Epithelial cell of proximal tubule (primary cell): ENCODE measurements at regions not wholly inside any gene's neighbourhood (a gene's known extent, or its start where the extent isn't known, plus 50 kb on each side); places are given as distances from the start of the nearest gene placed in this dataset.
"Not testable (repeated sequence)": the region's sequence is repeated elsewhere in the genome, so short reads cannot be mapped to it uniquely, and the experiment has no call there.

ENCODE experiments used
- DNase-seq: peaks from one replicate; pipeline ENCODE4 v3.0.0-alpha.2; 2011; ENCODE audit warnings: low read depth
- H3K4me3 ChIP-seq: 2 replicates; pipeline ENCODE4 v1.5.1; 2011; ENCODE audit warnings: low read depth, mild to moderate bottlenecking, low read length
- TF ChIP-seq, protein P1 (sequence below): conservative IDR thresholded peaks from 2 replicates; pipeline ENCODE4 v1.5.1; 2012; ENCODE audit warnings: low read depth, mild to moderate bottlenecking, low read length

DNA sequence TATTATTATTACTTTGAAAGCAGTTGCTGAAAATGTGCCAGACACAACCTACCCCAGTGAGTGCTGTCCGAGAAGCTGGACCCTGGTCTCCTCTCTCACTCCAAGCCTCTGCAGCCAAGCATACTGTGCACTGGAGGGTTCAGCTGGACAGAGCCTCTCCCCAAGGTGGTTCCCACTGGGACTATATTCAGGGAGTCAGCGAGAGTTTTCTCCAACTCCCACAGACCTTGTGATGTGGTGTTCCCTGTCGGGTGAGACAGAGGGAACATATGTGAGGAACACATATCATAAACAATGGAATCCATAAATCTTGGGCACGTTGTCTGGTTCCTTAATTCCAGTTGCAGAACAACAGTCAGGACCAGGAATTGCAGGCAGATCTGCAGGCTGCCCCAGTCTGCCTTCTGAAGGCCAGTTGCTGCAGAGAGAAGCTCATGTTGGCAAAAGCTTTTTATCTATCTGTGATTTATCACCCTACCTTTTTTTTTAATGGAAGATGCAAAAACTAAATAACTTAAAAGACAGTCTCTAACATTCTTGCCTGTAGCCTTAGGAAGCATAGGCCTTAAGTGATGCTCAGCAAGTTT lies 619.8 kb upstream of the TBX3 start:
- H3K4me3 ChIP-seq = no peak overlapping the region
- TF ChIP-seq, protein P1, sequence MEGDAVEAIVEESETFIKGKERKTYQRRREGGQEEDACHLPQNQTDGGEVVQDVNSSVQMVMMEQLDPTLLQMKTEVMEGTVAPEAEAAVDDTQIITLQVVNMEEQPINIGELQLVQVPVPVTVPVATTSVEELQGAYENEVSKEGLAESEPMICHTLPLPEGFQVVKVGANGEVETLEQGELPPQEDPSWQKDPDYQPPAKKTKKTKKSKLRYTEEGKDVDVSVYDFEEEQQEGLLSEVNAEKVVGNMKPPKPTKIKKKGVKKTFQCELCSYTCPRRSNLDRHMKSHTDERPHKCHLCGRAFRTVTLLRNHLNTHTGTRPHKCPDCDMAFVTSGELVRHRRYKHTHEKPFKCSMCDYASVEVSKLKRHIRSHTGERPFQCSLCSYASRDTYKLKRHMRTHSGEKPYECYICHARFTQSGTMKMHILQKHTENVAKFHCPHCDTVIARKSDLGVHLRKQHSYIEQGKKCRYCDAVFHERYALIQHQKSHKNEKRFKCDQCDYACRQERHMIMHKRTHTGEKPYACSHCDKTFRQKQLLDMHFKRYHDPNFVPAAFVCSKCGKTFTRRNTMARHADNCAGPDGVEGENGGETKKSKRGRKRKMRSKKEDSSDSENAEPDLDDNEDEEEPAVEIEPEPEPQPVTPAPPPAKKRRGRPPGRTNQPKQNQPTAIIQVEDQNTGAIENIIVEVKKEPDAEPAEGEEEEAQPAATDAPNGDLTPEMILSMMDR = no peak
- no peak for DNase-seq

DNA sequence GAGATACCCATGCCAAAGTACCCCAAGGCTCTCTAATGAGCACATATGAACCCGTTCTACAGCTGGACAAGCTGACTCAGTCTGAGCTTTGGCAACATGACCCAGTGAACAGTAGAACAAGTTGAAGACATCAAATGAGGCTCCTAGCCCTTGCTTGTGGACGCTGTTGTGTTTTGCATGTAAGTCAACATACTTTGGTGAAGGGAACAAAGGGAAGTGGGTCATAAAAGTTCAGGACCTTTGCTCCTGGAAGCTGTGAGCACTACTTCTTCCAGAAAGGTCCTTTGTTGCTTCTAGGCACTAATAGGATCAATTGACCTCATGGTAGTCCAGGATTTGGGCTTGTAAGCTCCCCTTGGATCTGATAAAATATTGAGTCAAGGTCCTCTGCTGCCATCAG lies 613.5 kb upstream of the TBX3 start:
- TF ChIP-seq, protein P1 = no peak
- no peak for DNase-seq
- H3K4me3 ChIP-seq = no peak overlapping the region

DNA sequence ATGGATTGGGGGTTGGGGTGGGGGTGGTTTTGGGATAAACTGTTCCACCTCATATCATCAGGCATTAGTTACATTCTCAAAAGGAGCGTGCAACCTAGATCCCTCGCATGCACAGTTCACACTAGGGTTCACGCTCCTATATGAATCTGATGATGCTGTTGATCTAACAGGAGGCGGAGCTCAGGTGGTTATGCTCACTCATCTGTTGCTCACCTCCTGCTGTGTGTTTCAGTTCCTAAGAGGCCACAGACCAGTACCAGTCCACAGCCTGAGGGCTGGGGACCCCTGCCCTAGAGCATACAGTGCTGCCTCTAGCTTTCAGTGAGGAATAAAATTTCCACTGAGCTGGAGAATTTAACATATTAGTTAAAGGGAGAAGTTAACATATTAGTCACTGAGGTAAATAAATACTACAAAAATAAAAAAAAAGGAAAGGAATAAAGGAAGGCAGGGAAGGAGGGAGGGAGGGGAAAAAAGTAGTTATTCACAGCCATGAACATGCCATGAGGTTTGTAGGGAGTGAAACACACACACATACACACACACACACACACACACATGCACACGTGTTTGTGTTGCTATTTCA lies 612.7 kb upstream of the TBX3 start:
- H3K4me3 ChIP-seq = no peak overlapping the region
- no peak for DNase-seq
- TF ChIP-seq, protein P1 = no peak

DNA sequence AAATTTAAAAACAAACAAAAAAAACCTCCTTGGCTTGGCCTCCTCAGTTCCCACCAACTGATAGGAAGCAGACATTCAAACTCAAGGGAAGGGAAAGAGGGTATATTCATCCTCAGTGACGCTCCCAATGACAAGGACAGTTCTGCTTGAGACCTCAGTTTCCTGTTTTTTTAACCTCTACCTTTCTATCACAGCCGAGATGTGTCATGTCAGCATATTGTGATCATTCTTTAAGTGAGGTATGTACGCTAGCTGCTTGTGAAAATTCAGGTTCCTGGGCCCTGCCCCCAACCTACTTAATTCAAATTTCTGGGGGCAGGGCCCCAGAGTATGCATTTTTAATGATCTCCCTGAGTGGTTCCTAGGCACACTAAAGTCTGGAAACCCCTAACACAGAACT lies 611.9 kb upstream of the TBX3 start:
- DNase-seq = no peak
- TF ChIP-seq, protein P1 = no peak
- no peak overlapping the region for H3K4me3 ChIP-seq

DNA sequence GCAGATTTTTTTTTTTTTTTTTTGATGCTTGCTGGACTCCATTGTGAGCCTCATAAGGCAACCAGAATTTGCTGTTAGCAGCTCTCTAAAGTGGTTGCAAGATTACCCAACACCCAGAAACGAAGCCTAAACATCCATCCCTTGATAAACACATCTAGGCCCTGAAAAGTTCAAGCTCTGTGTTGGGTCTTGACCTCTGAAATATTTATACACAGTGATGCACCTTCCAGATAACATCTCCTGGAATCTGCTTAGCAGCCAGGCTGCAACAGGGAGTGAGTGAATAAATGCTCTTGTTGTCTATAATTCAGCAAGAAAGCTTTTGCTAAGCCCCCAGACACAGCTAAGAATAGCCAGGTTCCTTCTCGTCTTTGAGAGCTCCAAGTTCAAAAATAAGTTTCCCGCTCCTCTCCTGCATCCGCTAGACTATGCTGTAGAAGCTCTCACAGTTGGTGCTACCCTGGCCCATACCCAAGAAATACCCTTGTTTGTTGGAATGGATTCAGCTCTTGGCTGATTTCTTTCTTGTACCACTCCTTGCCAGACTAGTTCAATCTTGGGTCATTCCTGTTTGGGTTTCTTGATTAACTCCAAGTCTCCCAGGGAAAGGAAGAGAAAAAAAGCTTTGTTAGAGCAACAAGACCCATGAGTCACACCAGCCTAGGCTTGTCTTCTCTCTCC lies 610.6 kb upstream of the TBX3 start:
- DNase-seq = no peak
- H3K4me3 ChIP-seq = no peak overlapping the region
- TF ChIP-seq, protein P1 = no peak

DNA sequence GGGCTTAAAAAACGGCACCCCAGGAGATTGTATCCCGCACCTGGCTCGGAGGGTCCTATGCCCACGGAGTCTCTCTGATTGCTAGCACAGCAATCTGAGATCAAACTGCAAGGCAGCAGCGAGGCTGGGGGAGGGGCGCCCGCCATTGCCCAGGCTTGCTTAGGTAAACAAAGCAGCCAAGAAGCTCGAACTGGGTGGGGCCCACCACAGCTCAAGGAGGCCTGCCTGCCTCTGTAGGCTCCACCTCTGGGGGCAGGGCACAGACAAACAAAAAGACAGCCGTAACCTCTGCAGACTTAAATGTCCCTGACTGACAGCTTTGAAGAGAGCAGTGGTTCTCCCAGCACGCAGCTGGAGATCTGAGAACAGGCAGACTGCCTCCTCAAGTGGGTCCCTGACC lies 601.5 kb upstream of the TBX3 start:
- DNase-seq, H3K4me3 ChIP-seq: not testable (repeated sequence)

DNA sequence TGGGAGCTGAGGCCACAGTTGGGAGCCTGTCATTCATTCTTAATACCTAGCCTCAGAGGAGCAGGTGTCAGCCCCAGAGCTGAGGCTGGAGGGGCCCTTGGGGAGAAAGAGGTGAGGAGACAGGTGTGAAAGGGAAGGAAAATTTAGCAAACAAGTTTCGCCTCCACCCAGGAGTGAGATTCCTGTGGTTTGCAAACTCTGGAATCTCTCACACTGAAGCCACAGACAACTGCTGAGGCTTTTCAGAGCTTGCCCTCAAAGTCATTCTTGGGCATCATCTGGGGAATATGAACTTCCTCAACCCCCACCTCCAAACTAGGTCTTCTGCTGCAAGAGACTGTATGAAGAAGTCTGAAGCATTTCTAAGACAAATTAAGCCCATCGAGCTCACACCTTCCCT lies 589.5 kb upstream of the TBX3 start:
- TF ChIP-seq, protein P1 = no peak
- no peak overlapping the region for H3K4me3 ChIP-seq
- DNase-seq = no peak
